Activated CD4-positive, alpha-beta memory T cell treated with anti-CD3 and anti-CD28 coated beads for 36 hours (primary cell): ENCODE measurements at regions not wholly inside any gene's neighbourhood (a gene's known extent, or its start where the extent isn't known, plus 50 kb on each side); places are given as distances from the start of the nearest gene placed in this dataset.

ENCODE experiments used
- CTCF ChIA-PET: fragments of 350-600 bp; sonication (Branson Sonifier 250); formaldehyde crosslinking; loops from one replicate; lab custom pipeline; 2021; ENCODE audit warnings: antibody characterized with exemption, inconsistent platforms; lab: Charles Lee
- POLR2A ChIA-PET: fragments of 350-600 bp; sonication (Branson Sonifier 250); formaldehyde crosslinking; loops from one replicate; lab custom pipeline; 2021; ENCODE audit warnings: antibody characterized with exemption; lab: Charles Lee
- DNase-seq: peaks from one replicate; pipeline ENCODE4 v3.0.0-alpha.2; 2020
- H3K27ac Mint-ChIP-seq: one replicate; pipeline ENCODE4 v1.8.0; 2021; ENCODE audit warnings: mixed read lengths
- H3K27me3 Mint-ChIP-seq: one replicate; pipeline ENCODE4 v1.8.0; 2021; ENCODE audit warnings: mixed read lengths
- H3K36me3 Mint-ChIP-seq: one replicate; pipeline ENCODE4 v1.8.0; 2021; ENCODE audit warnings: mixed read lengths
- H3K4me1 Mint-ChIP-seq: one replicate; pipeline ENCODE4 v1.8.0; 2021; ENCODE audit warnings: low read depth, mixed read lengths
- H3K4me3 Mint-ChIP-seq: one replicate; pipeline ENCODE4 v1.8.0; 2021; ENCODE audit warnings: mild to moderate bottlenecking, mixed read lengths
- H3K9me3 Mint-ChIP-seq: one replicate; pipeline ENCODE4 v1.8.0; 2021; ENCODE audit warnings: mixed read lengths
- intact Hi-C: fragments of 100-400 bp; cut with micrococcal nuclease; formaldehyde crosslinking; loops from one replicate; pipeline ENCODE4 v1.15.1; 2023

DNA sequence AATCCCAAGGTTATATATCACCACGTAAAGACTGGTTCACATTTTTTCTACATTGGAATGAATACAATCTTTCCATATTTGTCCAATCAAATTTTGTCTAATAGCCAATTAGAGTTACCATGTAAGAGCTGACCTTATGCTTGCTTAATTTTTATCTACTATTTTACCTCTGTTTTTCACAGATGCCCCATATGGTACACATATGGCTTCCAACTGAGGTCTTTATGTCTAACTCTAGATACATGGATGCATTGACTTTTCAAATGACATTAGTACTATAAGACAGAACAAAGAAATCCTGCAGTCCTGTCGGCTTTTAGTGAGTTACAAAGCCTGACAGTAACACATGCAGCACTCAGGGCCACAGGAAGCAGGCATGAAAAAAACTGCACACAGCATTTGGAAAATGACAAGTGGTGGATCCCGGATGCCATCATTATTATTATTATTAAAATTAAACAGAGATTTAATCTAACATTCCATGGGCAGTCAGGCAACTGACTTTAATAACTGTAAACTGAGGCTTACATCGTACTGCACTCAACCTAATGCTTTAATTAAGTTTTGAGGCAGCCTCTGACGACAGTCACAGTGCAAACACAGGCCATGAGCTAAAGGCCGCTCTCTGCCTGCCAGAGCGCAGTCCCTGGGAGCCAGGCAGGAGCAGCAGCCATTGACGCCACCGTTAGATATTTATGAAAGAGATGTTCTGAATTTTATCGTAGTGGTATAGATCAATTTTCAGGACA is 113.9 kb upstream of the TMCO5A start:
- H3K4me1 Mint-ChIP-seq = no peaks in the 10 kb centered on the region
- CTCF ChIA-PET = no interaction called here
- no peak for DNase-seq
- no peak overlapping the region for H3K27ac Mint-ChIP-seq
- POLR2A ChIA-PET = no interaction called here
- H3K27me3 Mint-ChIP-seq = peaks cover 2% of the 10 kb centered on the region
- intact Hi-C loops = no loop called here
- H3K36me3 Mint-ChIP-seq = no peaks in the 10 kb centered on the region
- H3K9me3 Mint-ChIP-seq = no peaks in the 10 kb centered on the region
- no peak overlapping the region for H3K4me3 Mint-ChIP-seq

DNA sequence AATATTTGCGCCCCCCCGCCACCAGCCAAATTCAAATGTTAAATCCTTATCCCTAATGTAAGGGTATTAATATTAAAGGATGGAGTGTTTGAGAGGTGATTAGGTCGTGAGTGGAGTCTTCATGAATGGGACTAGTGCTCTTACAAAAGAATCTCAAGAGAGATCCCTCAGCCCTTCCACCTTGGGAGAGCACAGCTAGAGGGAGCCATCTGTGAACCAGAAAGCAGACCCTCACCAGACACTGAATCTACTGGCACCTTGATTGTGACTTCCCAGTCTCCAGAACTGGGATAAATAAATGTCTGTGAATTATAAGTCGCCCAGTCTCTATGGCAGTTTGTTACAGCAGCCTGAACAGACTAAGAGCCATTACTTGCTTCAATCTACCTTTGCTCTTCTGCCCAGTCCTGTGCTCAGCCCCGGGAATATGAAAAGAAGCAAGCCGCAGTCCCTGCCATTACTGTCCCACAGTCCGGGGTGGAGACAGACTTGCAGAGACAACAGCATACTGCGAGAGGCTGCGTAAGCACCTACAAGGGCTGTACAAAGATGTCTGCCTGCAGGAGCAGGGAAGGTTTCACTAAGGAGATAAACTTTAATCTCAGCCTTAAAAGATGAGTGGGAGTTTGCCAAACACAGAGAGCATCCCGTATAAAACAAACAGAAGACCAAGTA is 110.7 kb upstream of the TMCO5A start:
- no peaks in the 10 kb centered on the region for H3K36me3 Mint-ChIP-seq
- DNase-seq = no peak
- H3K9me3 Mint-ChIP-seq = no peaks in the 10 kb centered on the region
- no peaks in the 10 kb centered on the region for H3K4me1 Mint-ChIP-seq
- CTCF ChIA-PET = no interaction called here
- H3K27me3 Mint-ChIP-seq = peaks cover 2% of the 10 kb centered on the region
- POLR2A ChIA-PET = no interaction called here
- H3K27ac Mint-ChIP-seq = no peak overlapping the region
- intact Hi-C loops = no loop called here
- no peak overlapping the region for H3K4me3 Mint-ChIP-seq

DNA sequence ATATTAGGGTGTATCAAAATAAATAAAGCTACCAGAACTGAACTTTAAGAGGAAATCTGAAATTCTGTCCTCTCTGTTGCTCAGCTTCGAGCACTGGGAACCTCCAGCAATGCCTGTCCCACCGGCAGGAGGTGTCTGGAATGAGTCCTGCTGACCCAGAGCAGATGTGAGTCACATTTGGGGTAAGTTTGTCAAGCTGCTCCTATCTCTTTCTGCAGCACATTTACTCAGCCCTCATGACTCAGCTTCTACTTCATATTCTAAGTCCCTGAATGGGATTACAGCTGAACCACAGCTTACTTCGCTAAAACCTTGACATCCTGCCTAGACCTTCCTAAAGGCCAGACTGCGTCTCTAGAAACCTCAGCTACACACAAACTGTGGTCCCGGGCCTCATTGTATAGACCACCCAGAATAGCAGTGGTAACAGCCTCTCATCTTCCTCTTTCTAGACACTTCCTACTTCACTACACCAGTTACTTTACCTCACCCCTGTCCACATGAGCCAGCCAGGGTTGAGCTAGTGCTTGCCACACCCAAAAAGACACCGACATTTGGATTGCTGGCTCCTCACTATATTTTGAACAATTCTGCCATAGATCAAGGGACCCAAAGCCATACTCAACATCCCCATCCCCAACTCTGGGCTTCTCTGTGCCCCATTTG is 109.6 kb upstream of the TMCO5A start:
- DNase-seq = no peak
- H3K4me3 Mint-ChIP-seq = no peak overlapping the region
- no peaks in the 10 kb centered on the region for H3K9me3 Mint-ChIP-seq
- H3K27me3 Mint-ChIP-seq = peaks cover 2% of the 10 kb centered on the region
- intact Hi-C loops = no loop called here
- H3K36me3 Mint-ChIP-seq = no peaks in the 10 kb centered on the region
- H3K4me1 Mint-ChIP-seq = no peaks in the 10 kb centered on the region
- POLR2A ChIA-PET = no interaction called here
- CTCF ChIA-PET = no interaction called here
- H3K27ac Mint-ChIP-seq = no peak overlapping the region

DNA sequence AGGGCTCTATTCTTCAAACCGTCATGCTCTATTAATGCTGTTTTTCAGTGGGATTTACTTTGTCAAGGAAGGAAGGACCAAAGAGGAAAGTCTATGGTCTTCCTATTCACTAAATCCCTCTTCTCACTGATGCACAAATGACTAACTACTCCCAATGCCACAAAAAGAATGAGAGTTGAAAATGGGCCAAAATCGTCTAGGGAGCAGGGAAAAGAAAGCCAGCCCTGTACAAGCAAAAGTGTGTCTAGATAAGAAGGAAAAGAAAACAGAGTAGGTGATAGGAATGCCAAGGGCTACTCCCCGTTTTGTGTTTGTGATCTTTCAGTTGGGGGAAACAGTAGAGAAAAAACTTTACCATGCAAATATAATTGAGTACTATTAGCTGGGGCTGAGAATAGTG is 97.2 kb upstream of the TMCO5A start:
- CTCF ChIA-PET = interaction anchor here (0.6 kb wide), 1 partner anchor 992 kb away, joined by 4 read pairs; no protein-coding TSS in a partner anchor

DNA sequence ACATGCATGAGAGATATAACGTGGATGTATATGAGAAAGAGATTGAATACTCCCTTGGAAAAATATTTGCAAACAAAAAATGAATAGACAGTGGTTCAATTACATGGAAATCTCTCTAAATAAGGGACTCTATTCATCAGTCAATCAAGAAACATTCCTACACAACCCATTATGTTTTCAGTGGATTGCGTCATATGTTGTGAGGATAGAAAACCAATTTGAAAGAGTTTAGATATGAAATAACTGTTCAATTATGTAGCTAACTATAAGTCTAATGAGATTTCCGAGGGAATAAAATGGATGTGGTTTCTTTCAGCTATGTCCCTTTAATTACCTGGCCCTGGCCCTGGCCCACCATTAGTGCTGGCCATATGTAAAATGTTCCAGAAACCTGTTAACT is 86.7 kb upstream of the TMCO5A start:
- intact Hi-C loops = no loop called here
- Mint-ChIP-seq H3K4me1 (no peaks in the 10 kb centered on the region), H3K9me3 (no peaks in the 10 kb centered on the region), H3K27ac (no peak overlapping the region), H3K27me3 (no peaks in the 10 kb centered on the region), H3K4me3 (no peak overlapping the region), H3K36me3 (no peaks in the 10 kb centered on the region)
- CTCF ChIA-PET = no interaction called here
- POLR2A ChIA-PET = no interaction called here
- no peak for DNase-seq

More for the DNA sequence above, 97.2 kb upstream of the TMCO5A start:
- Mint-ChIP-seq H3K27me3 (peaks cover 3% of the 10 kb centered on the region), H3K27ac (no peak overlapping the region), H3K36me3 (no peaks in the 10 kb centered on the region), H3K4me1 (no peaks in the 10 kb centered on the region), H3K4me3 (no peak overlapping the region), H3K9me3 (peaks cover 8% of the 10 kb centered on the region)
- no peak for DNase-seq
- intact Hi-C loops = no loop called here
- POLR2A ChIA-PET = no interaction called here

DNA sequence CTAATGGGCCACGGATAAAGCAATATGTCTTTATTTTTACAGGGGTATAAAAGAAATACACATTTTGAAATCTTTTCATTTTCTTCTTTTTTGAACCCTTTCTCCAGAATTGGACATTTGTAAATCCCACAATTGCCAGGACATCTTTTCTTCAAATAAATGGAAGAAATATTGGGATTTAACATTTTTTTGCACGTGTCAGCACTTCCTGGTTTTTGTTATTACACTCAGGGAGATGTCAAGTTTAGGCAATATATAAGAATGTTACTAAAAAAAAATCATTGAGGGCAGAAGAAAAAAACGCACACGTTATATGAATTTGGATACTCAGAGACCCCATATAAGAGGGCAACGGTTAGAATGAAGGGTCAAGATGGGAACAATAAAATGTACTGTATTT is 78.3 kb upstream of the TMCO5A start:
- H3K4me3 Mint-ChIP-seq = no peak overlapping the region
- no peaks in the 10 kb centered on the region for H3K4me1 Mint-ChIP-seq
- H3K27me3 Mint-ChIP-seq = no peaks in the 10 kb centered on the region
- intact Hi-C loops = no loop called here
- H3K9me3 Mint-ChIP-seq = no peaks in the 10 kb centered on the region
- no peaks in the 10 kb centered on the region for H3K36me3 Mint-ChIP-seq
- no peak overlapping the region for H3K27ac Mint-ChIP-seq
- CTCF ChIA-PET = no interaction called here
- DNase-seq = no peak
- POLR2A ChIA-PET = no interaction called here

DNA sequence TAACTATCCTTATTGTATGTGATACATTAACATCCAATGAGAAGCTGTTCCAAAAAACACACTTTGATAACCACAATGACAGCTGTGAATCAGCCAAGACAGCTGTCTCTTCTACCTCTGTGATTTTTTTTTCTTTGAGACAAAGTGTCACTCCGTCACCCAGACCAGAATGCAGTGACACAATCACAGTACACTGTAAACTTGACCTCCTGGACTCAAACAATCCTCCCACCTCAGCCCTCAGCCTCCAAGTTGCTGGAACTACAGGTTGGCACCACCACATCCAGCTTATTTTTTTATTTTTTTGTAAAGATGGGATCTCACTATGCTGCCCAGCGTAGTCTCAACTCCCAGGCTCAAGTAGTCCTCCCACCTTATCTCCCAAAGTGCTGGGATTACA is 73.5 kb upstream of the TMCO5A start:
- Mint-ChIP-seq H3K4me3 (no peak overlapping the region), H3K27ac (no peak overlapping the region), H3K9me3 (peaks cover 6% of the 10 kb centered on the region), H3K4me1 (no peaks in the 10 kb centered on the region), H3K27me3 (no peaks in the 10 kb centered on the region), H3K36me3 (no peaks in the 10 kb centered on the region)
- ChIA-PET CTCF (no interaction called here), POLR2A (no interaction called here)
- DNase-seq = no peak
- intact Hi-C loops = no loop called here

DNA sequence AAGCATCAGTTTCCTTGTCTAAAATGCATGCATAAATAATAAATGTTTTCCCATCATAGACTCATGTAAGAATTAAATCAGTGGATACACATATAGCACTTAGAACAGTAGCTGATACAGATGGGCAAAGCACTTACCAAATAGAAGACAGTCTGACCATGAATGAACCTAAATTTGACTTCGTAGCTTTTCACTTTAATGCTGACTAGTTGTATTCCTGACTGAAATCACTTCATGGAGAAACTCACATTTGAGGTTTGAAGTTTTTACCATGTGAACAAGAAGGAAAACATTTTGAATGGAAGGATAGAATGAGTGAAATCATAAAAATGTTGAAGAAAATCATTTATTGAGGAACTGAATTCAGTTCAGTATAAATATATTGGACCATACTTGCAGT is 68.8 kb upstream of the TMCO5A start:
- CTCF ChIA-PET = no interaction called here

DNA sequence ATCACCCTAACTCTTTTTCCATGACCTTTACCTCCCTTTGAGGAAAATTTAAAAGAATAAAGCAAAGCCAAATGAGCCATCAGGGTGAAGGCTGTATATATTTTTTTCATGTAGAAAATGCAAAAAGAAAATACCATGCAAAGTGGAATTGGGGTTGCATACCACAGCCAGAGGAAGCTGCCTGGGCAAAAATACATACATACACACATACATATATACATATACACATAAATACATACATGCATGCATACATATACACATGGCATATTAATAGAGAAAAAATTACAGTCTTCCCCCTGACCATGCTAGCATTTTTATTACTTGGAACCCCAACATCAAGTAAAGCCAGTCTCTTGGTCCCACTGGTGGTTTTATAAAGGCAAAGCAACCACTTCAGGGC is 63.7 kb upstream of the TMCO5A start:
- no peak overlapping the region for H3K27ac Mint-ChIP-seq
- CTCF ChIA-PET = no interaction called here
- no peaks in the 10 kb centered on the region for H3K4me1 Mint-ChIP-seq
- H3K27me3 Mint-ChIP-seq = peaks cover 6% of the 10 kb centered on the region
- no peaks in the 10 kb centered on the region for H3K9me3 Mint-ChIP-seq
- no peak overlapping the region for H3K4me3 Mint-ChIP-seq
- POLR2A ChIA-PET = no interaction called here
- intact Hi-C loops = no loop called here
- no peaks in the 10 kb centered on the region for H3K36me3 Mint-ChIP-seq
- no peak for DNase-seq

More for the DNA sequence above, 68.8 kb upstream of the TMCO5A start:
- POLR2A ChIA-PET = no interaction called here
- Mint-ChIP-seq H3K36me3 (no peaks in the 10 kb centered on the region), H3K4me1 (no peaks in the 10 kb centered on the region), H3K27ac (no peak overlapping the region), H3K4me3 (no peak overlapping the region), H3K9me3 (peaks cover 6% of the 10 kb centered on the region), H3K27me3 (peaks cover 4% of the 10 kb centered on the region)
- intact Hi-C loops = no loop called here
- DNase-seq = no peak

DNA sequence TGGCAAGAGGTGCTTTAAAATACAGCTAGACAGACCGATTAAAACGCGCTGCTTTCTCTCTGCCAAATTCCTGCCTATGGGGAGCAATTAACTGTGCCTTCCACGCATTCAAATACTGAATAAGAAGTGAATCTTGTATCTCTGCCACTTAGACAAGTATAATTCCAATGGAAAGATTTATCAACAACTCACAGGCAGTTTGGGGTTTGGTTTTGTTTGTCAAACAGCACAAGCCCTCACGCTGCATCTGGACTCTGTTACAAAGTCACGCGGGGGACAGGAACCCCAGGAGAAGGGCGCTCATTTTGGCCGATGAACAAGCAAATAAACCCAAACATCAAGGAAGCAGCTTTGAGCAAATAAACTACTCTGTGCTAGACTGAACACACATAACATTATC is 61.8 kb upstream of the TMCO5A start:
- Mint-ChIP-seq H3K27me3 (peaks cover 6% of the 10 kb centered on the region), H3K4me1 (no peaks in the 10 kb centered on the region), H3K27ac (no peak overlapping the region), H3K4me3 (no peak overlapping the region), H3K9me3 (no peaks in the 10 kb centered on the region), H3K36me3 (no peaks in the 10 kb centered on the region)
- no peak for DNase-seq
- POLR2A ChIA-PET = no interaction called here
- intact Hi-C loops = no loop called here
- CTCF ChIA-PET = interaction anchor here (1.0 kb wide), 1 partner anchor 8 kb away, joined by 3 read pairs; no protein-coding TSS in a partner anchor

DNA sequence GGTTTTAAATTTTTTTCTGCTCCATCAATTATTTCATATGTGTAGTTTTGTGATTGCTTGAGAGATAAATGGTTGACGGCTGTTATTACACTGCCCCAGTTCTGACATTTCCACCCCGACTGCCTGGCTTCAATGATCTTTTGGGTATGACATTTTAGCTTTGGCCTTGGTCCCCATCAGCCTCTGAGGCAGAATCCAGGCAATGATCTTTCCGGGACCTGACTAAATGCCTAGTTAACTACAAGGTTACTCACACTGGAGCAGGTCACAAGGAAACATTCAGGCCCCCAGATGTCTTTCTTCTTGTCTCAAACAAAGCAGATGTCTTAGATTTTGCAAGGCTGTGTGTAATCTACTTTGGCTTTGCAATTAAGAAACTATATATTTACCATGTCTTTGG is 61.1 kb upstream of the TMCO5A start:
- Mint-ChIP-seq H3K36me3 (no peaks in the 10 kb centered on the region), H3K27me3 (peaks cover 6% of the 10 kb centered on the region), H3K27ac (no peak overlapping the region), H3K4me1 (no peaks in the 10 kb centered on the region), H3K4me3 (no peak overlapping the region), H3K9me3 (no peaks in the 10 kb centered on the region)
- no peak for DNase-seq
- CTCF ChIA-PET = no interaction called here
- intact Hi-C loops = no loop called here
- POLR2A ChIA-PET = no interaction called here

DNA sequence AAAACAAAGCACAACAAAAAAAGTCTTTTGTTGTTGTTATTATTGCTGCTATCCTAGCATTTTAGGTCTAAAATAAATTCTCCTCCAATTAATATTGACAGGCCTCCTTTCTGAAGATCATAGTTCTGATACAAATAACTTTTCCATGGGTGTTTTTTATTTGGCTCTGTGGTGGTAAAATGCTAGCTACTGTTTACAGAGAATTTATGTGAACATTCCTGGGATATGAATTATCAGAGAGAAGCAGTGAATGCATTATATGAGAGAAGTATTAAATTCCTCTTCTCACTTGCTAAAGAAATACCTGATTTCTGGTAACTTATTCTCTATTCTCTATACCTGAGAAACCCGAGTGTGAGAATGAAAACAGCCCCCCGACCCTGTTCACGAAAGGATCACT is 57.5 kb upstream of the TMCO5A start:
- intact Hi-C loops = no loop called here
- H3K36me3 Mint-ChIP-seq = no peaks in the 10 kb centered on the region
- H3K4me1 Mint-ChIP-seq = no peaks in the 10 kb centered on the region
- no peak for DNase-seq
- ChIA-PET CTCF (no interaction called here), POLR2A (no interaction called here)
- no peak overlapping the region for H3K27ac Mint-ChIP-seq
- no peak overlapping the region for H3K4me3 Mint-ChIP-seq
- H3K9me3 Mint-ChIP-seq = no peaks in the 10 kb centered on the region
- peaks cover 6% of the 10 kb centered on the region for H3K27me3 Mint-ChIP-seq
